ENCODE measurements at regions not wholly inside any gene's neighbourhood (a gene's known extent, or its start where the extent isn't known, plus 50 kb on each side); places are given as distances from the start of the nearest gene placed in this dataset.

DNA sequence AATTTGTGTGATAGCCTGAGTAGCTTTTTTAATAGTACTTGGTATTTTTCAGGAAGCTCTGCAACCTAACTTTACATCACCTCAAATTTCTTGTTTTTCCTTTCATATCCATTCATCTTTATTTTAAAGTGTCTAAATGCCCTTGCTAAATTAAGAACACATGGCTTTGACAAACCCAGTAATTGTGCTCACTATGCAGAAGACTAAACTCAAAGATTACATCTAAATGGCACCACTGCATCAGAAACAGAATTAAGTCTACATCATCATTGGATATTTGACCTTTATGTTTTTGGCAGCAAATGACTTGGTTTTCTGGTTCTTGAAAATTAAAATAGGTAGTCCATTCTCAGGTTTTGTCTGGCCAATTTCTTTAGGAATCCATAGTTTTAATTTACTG, 69.6 kb upstream of the HDGFL1 start:
- Histone ChIP-seq H3K36me3 (ENCODE audit: control insufficient read depth in 4 of 4, insufficient read depth in 3 of 4, low read depth in 1 of 4, low read length in 3 of 4) (no peaks in the 10 kb centered on the region), H3K9ac (ENCODE audit: low read depth in 1 of 2, low read length in 2 of 2) (no peak overlapping the region), H3K4me1 (ENCODE audit: control insufficient read depth in 4 of 4, insufficient read depth in 4 of 4, low read length in 3 of 4) (no peaks in the 10 kb centered on the region), H3K9me3 (ENCODE audit: control insufficient read depth in 4 of 4, low read length in 3 of 4) (no peaks in the 10 kb centered on the region), H3K4me3 (ENCODE audit: low read depth in 1 of 3, low read length in 3 of 3) (no peak overlapping the region), H3K27me3 (ENCODE audit: control insufficient read depth in 4 of 4, insufficient read depth in 4 of 4, low read length in 3 of 4) (no peaks in the 10 kb centered on the region), H3K27ac (ENCODE audit: low read depth in 1 of 2, low read length in 2 of 2) (no peak overlapping the region)
- TF ChIP-seq RXRA (IDR thresholded peaks at IDR 0.05) (no peak), FOXA2 (IDR thresholded peaks at IDR 0.05) (no peak), YY1 (IDR thresholded peaks at IDR 0.05) (no peak), GABPA (IDR thresholded peaks at IDR 0.05 in 1 of 2, conservative IDR thresholded peaks at IDR 0.05 in 1 of 2) (no peak), ATF3 (IDR thresholded peaks at IDR 0.05) (no peak), REST (IDR thresholded peaks at IDR 0.05) (no peak), NR2F2 (IDR thresholded peaks at IDR 0.05) (no peak)
- no peak for DNase-seq (ENCODE audit: low spot score)

- Histone ChIP-seq H3K4me3 (ENCODE audit: low read depth in 1 of 3, low read length in 3 of 3) (no peak overlapping the region), H3K36me3 (ENCODE audit: control insufficient read depth in 4 of 4, insufficient read depth in 3 of 4, low read depth in 1 of 4, low read length in 3 of 4) (no peaks in the 10 kb centered on the region), H3K9me3 (ENCODE audit: control insufficient read depth in 4 of 4, low read length in 3 of 4) (no peaks in the 10 kb centered on the region), H3K9ac (ENCODE audit: low read depth in 1 of 2, low read length in 2 of 2) (no peak overlapping the region), H3K27me3 (ENCODE audit: control insufficient read depth in 4 of 4, insufficient read depth in 4 of 4, low read length in 3 of 4) (no peaks in the 10 kb centered on the region), H3K4me1 (ENCODE audit: control insufficient read depth in 4 of 4, insufficient read depth in 4 of 4, low read length in 3 of 4) (no peaks in the 10 kb centered on the region), H3K27ac (ENCODE audit: low read depth in 1 of 2, low read length in 2 of 2) (no peak overlapping the region)
- DNase-seq (ENCODE audit: low spot score) = no peak
- WGBS = 86% methylated on average over 8 of the region's 8 CpGs
- TF ChIP-seq RXRA (IDR thresholded peaks at IDR 0.05) (no peak), JUND (IDR thresholded peaks at IDR 0.05) (no peak), FOXA1 (IDR thresholded peaks at IDR 0.05) (no peak), RAD21 (IDR thresholded peaks at IDR 0.05) (no peak), NR2F2 (IDR thresholded peaks at IDR 0.05) (no peak), REST (IDR thresholded peaks at IDR 0.05) (no peak), FOXA2 (IDR thresholded peaks at IDR 0.05) (no peak), EGR1 (IDR thresholded peaks at IDR 0.05; ENCODE audit: low read depth in 2 of 2) (no peak)
- TF ChIP-seq, protein P1, sequence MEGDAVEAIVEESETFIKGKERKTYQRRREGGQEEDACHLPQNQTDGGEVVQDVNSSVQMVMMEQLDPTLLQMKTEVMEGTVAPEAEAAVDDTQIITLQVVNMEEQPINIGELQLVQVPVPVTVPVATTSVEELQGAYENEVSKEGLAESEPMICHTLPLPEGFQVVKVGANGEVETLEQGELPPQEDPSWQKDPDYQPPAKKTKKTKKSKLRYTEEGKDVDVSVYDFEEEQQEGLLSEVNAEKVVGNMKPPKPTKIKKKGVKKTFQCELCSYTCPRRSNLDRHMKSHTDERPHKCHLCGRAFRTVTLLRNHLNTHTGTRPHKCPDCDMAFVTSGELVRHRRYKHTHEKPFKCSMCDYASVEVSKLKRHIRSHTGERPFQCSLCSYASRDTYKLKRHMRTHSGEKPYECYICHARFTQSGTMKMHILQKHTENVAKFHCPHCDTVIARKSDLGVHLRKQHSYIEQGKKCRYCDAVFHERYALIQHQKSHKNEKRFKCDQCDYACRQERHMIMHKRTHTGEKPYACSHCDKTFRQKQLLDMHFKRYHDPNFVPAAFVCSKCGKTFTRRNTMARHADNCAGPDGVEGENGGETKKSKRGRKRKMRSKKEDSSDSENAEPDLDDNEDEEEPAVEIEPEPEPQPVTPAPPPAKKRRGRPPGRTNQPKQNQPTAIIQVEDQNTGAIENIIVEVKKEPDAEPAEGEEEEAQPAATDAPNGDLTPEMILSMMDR (IDR thresholded peaks at IDR 0.05; ENCODE audit: low read depth, low read length, missing input control) = no peak
- TF ChIP-seq, protein P2, sequence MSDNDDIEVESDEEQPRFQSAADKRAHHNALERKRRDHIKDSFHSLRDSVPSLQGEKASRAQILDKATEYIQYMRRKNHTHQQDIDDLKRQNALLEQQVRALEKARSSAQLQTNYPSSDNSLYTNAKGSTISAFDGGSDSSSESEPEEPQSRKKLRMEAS (IDR thresholded peaks at IDR 0.05) = no peak
These were observed 62.9 kb upstream of the HDGFL1 start for GRCh38 chr6:22506496-22506895.
